GDM1 (cell line): ENCODE measurements at regions not wholly inside any gene's neighbourhood (a gene's known extent, or its start where the extent isn't known, plus 50 kb on each side); places are given as distances from the start of the nearest gene placed in this dataset.
"Not testable (repeated sequence)": the region's sequence is repeated elsewhere in the genome, so short reads cannot be mapped to it uniquely, and the experiment has no call there.

Experiments
- DNase-seq: peaks from one replicate; lab custom pipeline; 2025; lab: John Stamatoyannopoulos, UW

- DNase-seq: no peak
These were observed 240.6 kb upstream of the SGCG start for GRCh38 chr13:22940090-22940710.

GRCh38 chr13:22940736-22941135 lies 240.0 kb upstream of the SGCG start:
- DNase-seq: no peak

GRCh38 chr13:22941495-22941894 lies 239.3 kb upstream of the SGCG start:
- DNase-seq: not testable (repeated sequence)

GRCh38 chr13:22942831-22943230 lies 237.9 kb upstream of the SGCG start:
- DNase-seq: not testable (repeated sequence)

- DNase-seq: no peak
These were observed 236.4 kb upstream of the SGCG start for GRCh38 chr13:22944378-22944777.

- DNase-seq: no peak
These were observed 235.2 kb upstream of the SGCG start for GRCh38 chr13:22945321-22946226.

- no peak for DNase-seq
These were observed 232.4 kb upstream of the SGCG start for GRCh38 chr13:22948421-22948820.

- DNase-seq: not testable (repeated sequence)
These were observed 228.8 kb upstream of the SGCG start for GRCh38 chr13:22952018-22952417.

GRCh38 chr13:22955147-22955546 lies 225.6 kb upstream of the SGCG start:
- not testable (repeated sequence) for DNase-seq

- DNase-seq: not testable (repeated sequence)
These were observed 224.2 kb upstream of the SGCG start for GRCh38 chr13:22956456-22957115.

GRCh38 chr13:22959859-22960258 lies 220.9 kb upstream of the SGCG start:
- not testable (repeated sequence) for DNase-seq

- DNase-seq: no peak
These were observed 220.0 kb upstream of the SGCG start for GRCh38 chr13:22960827-22961226.

- DNase-seq: not testable (repeated sequence)
These were observed 219.4 kb upstream of the SGCG start for GRCh38 chr13:22961342-22961741.

- no peak for DNase-seq
These were observed 218.8 kb upstream of the SGCG start for GRCh38 chr13:22961835-22962537.

GRCh38 chr13:22963384-22964053 lies 217.3 kb upstream of the SGCG start:
- DNase-seq: not testable (repeated sequence)

- no peak for DNase-seq
These were observed 216.4 kb upstream of the SGCG start for GRCh38 chr13:22964245-22964966.

- DNase-seq: not testable (repeated sequence)
These were observed 215.5 kb upstream of the SGCG start for GRCh38 chr13:22965011-22965857.

- not testable (repeated sequence) for DNase-seq
These were observed 214.9 kb upstream of the SGCG start for GRCh38 chr13:22965858-22966239.

- DNase-seq: not testable (repeated sequence)
These were observed 214.0 kb upstream of the SGCG start for GRCh38 chr13:22966753-22967152.

- no peak for DNase-seq
These were observed 213.1 kb upstream of the SGCG start for GRCh38 chr13:22967669-22968068.
